GM20000 (cell line): ENCODE measurements at regions not wholly inside any gene's neighbourhood (a gene's known extent, or its start where the extent isn't known, plus 50 kb on each side); places are given as distances from the start of the nearest gene placed in this dataset.

ENCODE experiments used
- DNase-seq: peaks from one replicate; pipeline ENCODE4 v3.0.0; 2012; ENCODE audit warnings: low spot score
- CTCF ChIP-seq: IDR thresholded peaks from 2 replicates; pipeline ENCODE4 v1.5.1; 2012; ENCODE audit warnings: mild to moderate bottlenecking, control low read depth; ENCODE audit errors: extremely low read depth, missing control alignments

GRCh38 chr2:217660423-217660822 is 342.4 kb downstream of the TNS1 start:
- no peak for DNase-seq
- TF ChIP-seq CTCF, result no peak

- no peak for TF ChIP-seq CTCF
Observed at GRCh38 chr2:217658806-217659205, 344.0 kb downstream of the TNS1 start.

GRCh38 chr2:217657252-217657651 is 345.5 kb downstream of the TNS1 start:
- DNase-seq, result no peak
- no peak for TF ChIP-seq CTCF

More at GRCh38 chr2:217658806-217659205, 344.0 kb downstream of the TNS1 start:
- no peak for DNase-seq

GRCh38 chr2:217656316-217656715 is 346.5 kb downstream of the TNS1 start:
- no peak for DNase-seq
- no peak for TF ChIP-seq CTCF

- TF ChIP-seq CTCF, result no peak
Observed at GRCh38 chr2:217655651-217656050, 347.1 kb downstream of the TNS1 start.

GRCh38 chr2:217654168-217654567 is 348.6 kb downstream of the TNS1 start:
- TF ChIP-seq CTCF, result no peak
- DNase-seq, result no peak

More at GRCh38 chr2:217655651-217656050, 347.1 kb downstream of the TNS1 start:
- DNase-seq, result no peak

- no peak for DNase-seq
- TF ChIP-seq CTCF, result no peak
Observed at GRCh38 chr2:217652761-217653639, 349.8 kb downstream of the TNS1 start.
